H9 (cell line): ENCODE measurements at regions not wholly inside any gene's neighbourhood (a gene's known extent, or its start where the extent isn't known, plus 50 kb on each side); places are given as distances from the start of the nearest gene placed in this dataset.

ENCODE experiments used
- DNase-seq: peaks from one replicate; pipeline ENCODE4 v3.0.0-alpha.2; 2017
- H2AFZ ChIP-seq: one replicate; pipeline ENCODE4 v1.6.1; 2013; ENCODE audit warnings: mild to moderate bottlenecking, low read length, control low read depth, moderate library complexity
- H2AK5ac ChIP-seq: 2 replicates; pipeline ENCODE4 v1.6.1; 2013; ENCODE audit warnings: low read length, control low read depth, mixed read lengths; ENCODE audit not compliant: insufficient read length
- H2BK120ac ChIP-seq: one replicate; pipeline ENCODE4 v1.6.1; 2013; ENCODE audit warnings: low read depth, mild to moderate bottlenecking, low read length, control low read depth, inconsistent platforms; ENCODE audit not compliant: poor library complexity, severe bottlenecking
- H2BK12ac ChIP-seq: 2 replicates; pipeline ENCODE4 v1.6.1; 2013; ENCODE audit warnings: low read length, control low read depth, mixed read lengths, low read depth; ENCODE audit not compliant: insufficient read length
- H2BK15ac ChIP-seq: 2 replicates; pipeline ENCODE4 v1.6.1; 2013; ENCODE audit warnings: low read depth, low read length, control low read depth
- H2BK20ac ChIP-seq: one replicate; pipeline ENCODE4 v1.6.1; 2013; ENCODE audit warnings: low read depth, mild to moderate bottlenecking, low read length, control low read depth, inconsistent platforms; ENCODE audit not compliant: poor library complexity, severe bottlenecking
- H2BK5ac ChIP-seq: 2 replicates; pipeline ENCODE4 v1.6.1; 2013; ENCODE audit warnings: low read length, control low read depth, mixed read lengths; ENCODE audit not compliant: insufficient read length
- H3K14ac ChIP-seq: 2 replicates; pipeline ENCODE4 v1.6.1; 2013; ENCODE audit warnings: low read length, control low read depth; ENCODE audit not compliant: insufficient read depth
- H3K18ac ChIP-seq: 2 replicates; pipeline ENCODE4 v1.6.1; 2013; ENCODE audit warnings: low read depth, mild to moderate bottlenecking, mixed read lengths, low read length, control low read depth; ENCODE audit not compliant: insufficient read length
- H3K23ac ChIP-seq: 2 replicates; pipeline ENCODE4 v1.6.1; 2013; ENCODE audit warnings: low read length, control low read depth, mixed read lengths, low read depth; ENCODE audit not compliant: insufficient read length
- H3K23me2 ChIP-seq: 2 replicates; pipeline ENCODE4 v1.6.1; 2013; ENCODE audit warnings: low read depth, mild to moderate bottlenecking, mixed read lengths, low read length, control low read depth; ENCODE audit not compliant: insufficient read length, poor library complexity, severe bottlenecking
- H3K27ac ChIP-seq: 2 replicates; pipeline ENCODE4 v1.5.1; 2013; ENCODE audit warnings: low read length, control low read depth, mixed read lengths, low read depth; ENCODE audit not compliant: insufficient read length
- H3K27me3 ChIP-seq: 2 replicates; pipeline ENCODE4 v1.6.1; 2013; ENCODE audit warnings: low read length, control low read depth, inconsistent platforms; ENCODE audit not compliant: insufficient read depth
- H3K4ac ChIP-seq: 2 replicates; pipeline ENCODE4 v1.6.1; 2013; ENCODE audit warnings: low read depth, mild to moderate bottlenecking, control low read depth, inconsistent platforms, low read length, moderate library complexity
- H3K4me1 ChIP-seq: 2 replicates; pipeline ENCODE4 v1.6.1; 2013; ENCODE audit warnings: low read length, control low read depth, inconsistent platforms; ENCODE audit not compliant: insufficient read depth
- H3K4me2 ChIP-seq: 2 replicates; pipeline ENCODE4 v1.6.1; 2013; ENCODE audit warnings: low read length, control low read depth, mixed read lengths; ENCODE audit not compliant: insufficient read length, insufficient read depth
- H3K56ac ChIP-seq: 2 replicates; pipeline ENCODE4 v1.6.1; 2013; ENCODE audit warnings: low read depth, mild to moderate bottlenecking, mixed read lengths, low read length, control low read depth; ENCODE audit not compliant: insufficient read length
- H3K79me1 ChIP-seq: 2 replicates; pipeline ENCODE4 v1.6.1; 2013; ENCODE audit warnings: low read depth, mild to moderate bottlenecking, moderate library complexity, low read length, control low read depth, inconsistent platforms; ENCODE audit not compliant: insufficient read depth, poor library complexity, severe bottlenecking
- H3K79me2 ChIP-seq: 2 replicates; pipeline ENCODE4 v1.6.1; 2013; ENCODE audit warnings: low read length, control low read depth, inconsistent platforms; ENCODE audit not compliant: insufficient read depth
- H3K9ac ChIP-seq: 2 replicates; pipeline ENCODE4 v1.6.1; 2013; ENCODE audit warnings: low read length, control low read depth, mixed read lengths; ENCODE audit not compliant: insufficient read length; ENCODE audit errors: extremely low read depth
- H3K9me3 ChIP-seq: one replicate; pipeline ENCODE4 v1.6.1; 2013; ENCODE audit warnings: low read depth, low read length, inconsistent platforms; ENCODE audit not compliant: control insufficient read depth
- H3T11ph ChIP-seq: one replicate; pipeline ENCODE4 v1.6.1; 2013; ENCODE audit warnings: mild to moderate bottlenecking, low read length, control low read depth, inconsistent platforms
- H4K20me1 ChIP-seq: one replicate; pipeline ENCODE4 v1.6.1; 2013; ENCODE audit not compliant: control insufficient read depth, insufficient read length, insufficient read depth
- H4K5ac ChIP-seq: 2 replicates; pipeline ENCODE4 v1.6.1; 2013; ENCODE audit warnings: low read depth, mild to moderate bottlenecking, mixed read lengths, low read length, control low read depth; ENCODE audit not compliant: insufficient read length
- H4K8ac ChIP-seq: replicated peaks from 2 replicates; pipeline ENCODE4 v1.6.1; 2013; ENCODE audit warnings: low read length, control low read depth, mixed read lengths, low read depth; ENCODE audit not compliant: insufficient read length
- H4K91ac ChIP-seq: 2 replicates; pipeline ENCODE4 v1.6.1; 2013; ENCODE audit warnings: low read depth, mild to moderate bottlenecking, moderate library complexity, mixed read lengths, low read length, control low read depth; ENCODE audit not compliant: insufficient read length
- H3K27ac Mint-ChIP-seq, 3 experiments: 2 replicates in 2 of 3; 3 replicates in 1 of 3; pipeline ENCODE4 v1.8.0; 2020 to 2021; ENCODE audit warnings: mixed read lengths in 3 of 3, mild to moderate bottlenecking in 1 of 3, moderate library complexity in 1 of 3
- H3K27me3 Mint-ChIP-seq: 2 replicates; pipeline ENCODE4 v1.8.0; 2021; ENCODE audit warnings: low read depth, mild to moderate bottlenecking, moderate library complexity, mixed read lengths
- H3K36me3 Mint-ChIP-seq, 3 experiments: 2 replicates in 2 of 3; 3 replicates in 1 of 3; pipeline ENCODE4 v1.8.0; 2020 to 2021; ENCODE audit warnings: low read depth in 3 of 3, mixed read lengths in 3 of 3; ENCODE audit not compliant: insufficient read depth in 1 of 3
- H3K4me1 Mint-ChIP-seq, 2 experiments: 2 replicates each; pipeline ENCODE4 v1.8.0; 2020; ENCODE audit warnings: mixed read lengths in 2 of 2
- H3K4me3 Mint-ChIP-seq, 2 experiments: 2 replicates in 1 of 2; 3 replicates in 1 of 2; pipeline ENCODE4 v1.8.0; 2020 to 2021; ENCODE audit warnings: mild to moderate bottlenecking in 2 of 2, mixed read lengths in 2 of 2, moderate library complexity in 1 of 2
- H3K9me3 Mint-ChIP-seq, 2 experiments: 2 replicates in 1 of 2; 3 replicates in 1 of 2; pipeline ENCODE4 v1.8.0; 2020; ENCODE audit warnings: mild to moderate bottlenecking in 2 of 2, mixed read lengths in 2 of 2, moderate library complexity in 1 of 2
- CTCF ChIP-seq: fragments of 200-600 bp; sonication (generic); conservative IDR thresholded peaks from 3 replicates; pipeline ENCODE4 v1.8.0; 2021; ENCODE audit warnings: antibody characterized with exemption, mild to moderate bottlenecking
- WGBS: extraction: QIAGEN DNeasy Blood & Tissue Kit; methylation state at CpG from one replicate; pipeline ENCODE4 v1.1.7; 2013; ENCODE audit warnings: missing lambda C conversion rate, low lambda C conversion rate, mixed read lengths; ENCODE audit not compliant: insufficient read length; ENCODE audit errors: extremely low coverage; 5-methylcytosine and 5-hydroxymethylcytosine counted together

- no peak overlapping the region for H4K8ac ChIP-seq
- H4K91ac ChIP-seq = no peak overlapping the region
- no peaks in the 10 kb centered on the region for H3K79me2 ChIP-seq
- no CpG with 5 or more reads among the region's 6 CpGs for WGBS
- no peak overlapping the region for H3T11ph ChIP-seq
- H2BK15ac ChIP-seq = no peak overlapping the region
- no peak for DNase-seq
- H4K5ac ChIP-seq = no peak overlapping the region
- H3K23me2 ChIP-seq = no peaks in the 10 kb centered on the region
- peaks cover 0 to 4% (median 0%) of the 10 kb centered on the region in 3 experiments; a peak in 2 of 7 replicates for H3K36me3 Mint-ChIP-seq
- no peaks in the 10 kb centered on the region for H3K9me3 ChIP-seq
- no peak overlapping the region for H2BK20ac ChIP-seq
- no peak overlapping the region for H2AK5ac ChIP-seq
- H3K79me1 ChIP-seq = no peaks in the 10 kb centered on the region
- H3K4me1 ChIP-seq = no peaks in the 10 kb centered on the region
- H3K27me3 Mint-ChIP-seq = no peaks in the 10 kb centered on the region
- H3K27ac ChIP-seq = no peak overlapping the region
- no peak overlapping the region for H2BK120ac ChIP-seq
- H2BK5ac ChIP-seq = no peak overlapping the region
- H3K9ac ChIP-seq = no peak overlapping the region
- H4K20me1 ChIP-seq = no peaks in the 10 kb centered on the region
- no peak for TF ChIP-seq CTCF
- H3K56ac ChIP-seq = no peak overlapping the region
- no peak overlapping the region for H3K4me2 ChIP-seq
- no peak overlapping the region for H3K4ac ChIP-seq
- H3K27me3 ChIP-seq = no peaks in the 10 kb centered on the region
- no peak overlapping the region for H3K23ac ChIP-seq
- H3K4me3 Mint-ChIP-seq = no peak overlapping the region
- H3K27ac Mint-ChIP-seq = no peak overlapping the region; a peak in 1 of 7 replicates
- no peak overlapping the region for H2AFZ ChIP-seq
- no peak overlapping the region for H3K18ac ChIP-seq
- H3K9me3 Mint-ChIP-seq = no peaks in the 10 kb centered on the region
- H3K14ac ChIP-seq = no peak overlapping the region
- no peaks in the 10 kb centered on the region for H3K4me1 Mint-ChIP-seq
- no peak overlapping the region for H2BK12ac ChIP-seq
These were observed 192.7 kb downstream of the GALR1 start for GRCh38 chr18:77442393-77442792.
